Right atrium auricular region (tissue), 2 donors: ENCODE measurements at regions not wholly inside any gene's neighbourhood (a gene's known extent, or its start where the extent isn't known, plus 50 kb on each side); places are given as distances from the start of the nearest gene placed in this dataset.
A peak's percentile ranks its signal among the peaks of the same experiment; 100 is the strongest.

Experiments
- DNase-seq: peaks from one replicate; pipeline ENCODE4 v3.0.0-alpha.2; 2019; ENCODE audit warnings: low spot score
- H3K27ac ChIP-seq, 2 donors: fragments of 200-600 bp; sonication (generic); 1 replicate in 1 of 2; 2 replicates in 1 of 2; pipeline ENCODE4 v1.5.1; 2016 to 2019
- H3K27me3 ChIP-seq, 2 donors: fragments of 200-600 bp; sonication (generic); one replicate each; pipeline versions ENCODE4 v1.5.1 to v1.6.0; 2017 to 2019
- H3K36me3 ChIP-seq: fragments of 200-600 bp; sonication (generic); one replicate; pipeline ENCODE4 v1.5.1; 2016
- H3K4me1 ChIP-seq, 2 donors: fragments of 200-600 bp; sonication (generic); one replicate each; pipeline versions ENCODE4 v1.5.1 to v1.6.0; 2017 to 2019
- H3K4me3 ChIP-seq, 2 donors: fragments of 200-600 bp; sonication (generic); 1 replicate in 1 of 2; 2 replicates in 1 of 2; pipeline ENCODE4 v1.5.1; 2017 to 2019; ENCODE audit warnings: mild to moderate bottlenecking in 1 of 2, moderate library complexity in 1 of 2
- H3K9me3 ChIP-seq, 2 donors: fragments of 200-600 bp; sonication (generic); one replicate each; pipeline ENCODE4 v1.5.1; 2019
- CTCF ChIP-seq, 2 donors: fragments of 200-600 bp; sonication (generic); IDR thresholded peaks; one replicate each; pipeline ENCODE4 v1.5.1; 2019; ENCODE audit warnings: antibody characterized with exemption in 2 of 2

- Histone ChIP-seq H3K4me3 (no peak overlapping the region), H3K4me1 (no peaks in the 10 kb centered on the region), H3K27me3 (no peaks in the 10 kb centered on the region), H3K36me3 (no peaks in the 10 kb centered on the region), H3K27ac (no peak overlapping the region), H3K9me3 (no peaks in the 10 kb centered on the region)
- no peak for TF ChIP-seq CTCF (IDR thresholded peaks at IDR 0.05)
- peak; percentile 16 for DNase-seq
Measured at GRCh38 chr5:3218916-3219650, 376.5 kb upstream of the IRX1 start.

GRCh38 chr5:3217771-3218495 lies 377.7 kb upstream of the IRX1 start:
- H3K27ac ChIP-seq = no peak overlapping the region
- TF ChIP-seq CTCF (IDR thresholded peaks at IDR 0.05) = no peak
- no peaks in the 10 kb centered on the region for H3K27me3 ChIP-seq
- H3K36me3 ChIP-seq = no peaks in the 10 kb centered on the region
- DNase-seq = peak; percentile 18
- no peak overlapping the region for H3K4me3 ChIP-seq
- H3K9me3 ChIP-seq = no peaks in the 10 kb centered on the region
- H3K4me1 ChIP-seq = no peaks in the 10 kb centered on the region

- no peak for TF ChIP-seq CTCF (IDR thresholded peaks at IDR 0.05)
- Histone ChIP-seq H3K27ac (no peak overlapping the region), H3K4me1 (no peaks in the 10 kb centered on the region), H3K36me3 (no peaks in the 10 kb centered on the region), H3K4me3 (no peak overlapping the region), H3K9me3 (no peaks in the 10 kb centered on the region), H3K27me3 (no peaks in the 10 kb centered on the region)
- DNase-seq = peak; percentile 26
Measured at GRCh38 chr5:3217114-3217513, 378.5 kb upstream of the IRX1 start.

- Histone ChIP-seq H3K27me3 (no peaks in the 10 kb centered on the region), H3K36me3 (no peaks in the 10 kb centered on the region), H3K27ac (no peak overlapping the region), H3K4me1 (no peaks in the 10 kb centered on the region), H3K9me3 (no peaks in the 10 kb centered on the region), H3K4me3 (no peak overlapping the region)
- DNase-seq = peak; percentile 9
- TF ChIP-seq CTCF (IDR thresholded peaks at IDR 0.05) = no peak
Measured at GRCh38 chr5:3216386-3216785, 379.2 kb upstream of the IRX1 start.

- no peaks in the 10 kb centered on the region for H3K9me3 ChIP-seq
- TF ChIP-seq CTCF (IDR thresholded peaks at IDR 0.05) = no peak
- H3K4me1 ChIP-seq = no peaks in the 10 kb centered on the region
- no peaks in the 10 kb centered on the region for H3K36me3 ChIP-seq
- no peak for DNase-seq
- H3K4me3 ChIP-seq = no peak overlapping the region
- H3K27ac ChIP-seq = no peak overlapping the region
- no peaks in the 10 kb centered on the region for H3K27me3 ChIP-seq
Measured at GRCh38 chr5:3214838-3215374, 380.7 kb upstream of the IRX1 start.
